H54 (cell line): ENCODE measurements at regions not wholly inside any gene's neighbourhood (a gene's known extent, or its start where the extent isn't known, plus 50 kb on each side); places are given as distances from the start of the nearest gene placed in this dataset.
A peak's percentile ranks its signal among the peaks of the same experiment; 100 is the strongest.

Experiments used
- DNase-seq: peaks from one replicate; pipeline ENCODE4 v3.0.0; 2011; ENCODE audit warnings: low spot score, mixed read lengths; ENCODE audit not compliant: insufficient read length
- FAIRE-seq: peaks from 3 replicates; lab custom pipeline; 2011; peaks lifted over from hg19 to GRCh38; lab: Jason Lieb, UNC
- POLR2A ChIP-seq: IDR thresholded peaks from 2 replicates; pipeline ENCODE4 v1.6.1; 2011; ENCODE audit warnings: low read depth, mild to moderate bottlenecking, low read length

DNA sequence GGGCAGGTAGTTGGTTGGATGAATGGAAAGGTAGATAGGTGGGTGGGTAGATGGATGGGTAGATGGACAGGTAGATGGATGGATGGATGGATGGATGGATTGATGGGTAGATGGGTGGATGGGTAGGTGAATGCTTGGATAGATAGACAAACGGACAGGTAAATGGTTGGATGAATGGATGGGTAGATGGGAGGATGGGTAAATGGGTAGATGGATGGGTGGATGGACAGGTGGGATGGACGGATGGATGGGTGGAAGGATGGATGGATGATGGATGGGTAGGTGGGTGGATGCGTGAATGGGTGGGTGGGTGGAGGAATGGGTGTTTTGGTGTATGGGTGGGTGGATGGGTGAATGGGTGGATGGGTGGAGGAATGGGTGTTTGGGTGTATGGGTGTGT is 50.1 kb upstream of the ASAP2 start:
- no peak for TF ChIP-seq POLR2A
- DNase-seq (no peak), FAIRE-seq (no peak)

DNA sequence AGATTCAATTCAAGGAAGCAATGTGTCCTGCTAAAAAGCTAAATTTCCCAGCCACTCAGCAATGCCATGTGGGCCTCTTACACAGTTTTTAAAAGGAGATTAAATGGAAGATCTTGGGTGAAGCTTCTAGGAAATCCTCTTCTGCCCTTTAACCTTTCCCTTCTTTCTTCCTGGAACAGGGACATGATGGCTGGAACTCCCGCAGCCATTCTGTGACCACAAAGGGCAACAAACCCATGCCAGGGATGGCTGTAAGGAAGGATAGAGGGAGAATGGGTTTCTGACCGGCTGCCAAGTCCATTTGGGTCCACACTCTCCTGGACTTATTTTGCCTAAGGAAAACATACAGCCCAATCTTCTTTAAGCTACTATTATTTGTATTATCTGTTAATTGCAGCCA is 52.6 kb upstream of the ASAP2 start:
- no peak for FAIRE-seq
- TF ChIP-seq POLR2A, result no peak
- no peak for DNase-seq

DNA sequence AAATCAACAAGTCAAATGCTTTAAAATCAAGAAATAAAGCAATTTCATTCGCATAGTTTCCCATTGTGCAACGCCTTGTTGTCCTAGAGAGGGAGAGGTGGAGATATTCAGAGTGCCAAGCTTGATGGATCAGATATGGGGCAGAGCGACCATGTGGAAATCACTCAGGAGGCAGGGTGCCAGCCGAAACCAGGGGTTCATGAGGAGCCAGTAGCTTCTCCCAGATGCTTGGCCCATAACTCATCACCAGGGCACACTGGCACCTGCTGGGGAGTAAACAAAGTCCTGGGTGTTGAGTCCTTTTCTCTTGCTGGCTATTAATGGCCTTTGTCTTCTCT is 53.0 kb upstream of the ASAP2 start:
- TF ChIP-seq POLR2A, result no peak
- no peak for FAIRE-seq
- DNase-seq, result no peak

DNA sequence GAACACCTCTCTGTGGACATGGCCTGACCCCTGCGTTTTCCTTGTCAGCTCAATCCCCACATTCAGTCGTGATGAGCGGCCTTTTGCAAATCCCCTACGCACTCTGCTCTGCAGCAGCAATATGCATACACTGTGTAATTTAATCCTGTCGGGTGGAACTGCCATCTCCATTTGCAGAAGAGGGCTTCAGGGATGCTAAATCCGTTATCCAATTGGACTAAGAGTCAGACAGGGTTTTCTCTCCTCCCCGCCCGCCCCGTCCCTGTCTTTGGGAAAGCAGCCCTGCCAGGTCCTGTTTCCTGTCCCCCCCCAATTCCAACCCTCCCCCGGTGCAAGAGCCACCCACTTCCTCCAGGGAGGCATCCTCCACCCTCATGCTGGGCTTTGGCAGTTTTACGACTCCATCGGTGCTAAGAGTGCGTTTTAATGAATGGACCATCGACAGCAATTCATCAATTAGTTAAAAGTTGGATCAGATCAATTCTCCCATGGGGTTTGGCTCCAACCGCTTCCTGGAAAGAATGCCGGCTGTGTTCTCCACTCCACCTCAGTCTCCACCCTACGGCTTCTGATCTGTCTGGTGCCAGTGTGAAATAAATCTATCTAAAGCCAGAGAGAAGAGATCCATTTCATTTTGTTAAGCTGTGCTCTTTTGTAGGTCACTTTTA is 53.5 kb upstream of the ASAP2 start:
- DNase-seq (no peak), FAIRE-seq (no peak)
- TF ChIP-seq POLR2A, result no peak

DNA sequence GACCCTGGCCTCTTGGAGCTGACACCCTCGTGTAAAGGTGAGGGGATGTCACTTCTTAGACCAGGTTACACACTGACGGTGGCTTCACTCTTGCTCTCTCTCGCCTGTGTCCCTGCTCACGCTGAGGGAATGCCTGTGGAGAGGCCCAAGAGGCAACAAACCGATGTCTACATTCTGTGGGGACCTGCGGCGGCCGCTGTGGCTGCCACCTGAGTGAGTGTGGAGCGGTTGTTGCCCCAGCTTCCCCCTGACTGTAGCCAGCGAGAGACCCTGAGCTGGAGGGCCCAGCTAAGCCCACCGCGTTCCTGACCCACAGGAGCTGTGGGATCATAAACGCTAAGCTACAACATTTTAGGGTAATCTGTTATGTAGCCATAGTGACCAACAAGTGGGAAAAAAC is 55.7 kb upstream of the ASAP2 start:
- DNase-seq (no peak), FAIRE-seq (no peak)
- TF ChIP-seq POLR2A, result no peak

DNA sequence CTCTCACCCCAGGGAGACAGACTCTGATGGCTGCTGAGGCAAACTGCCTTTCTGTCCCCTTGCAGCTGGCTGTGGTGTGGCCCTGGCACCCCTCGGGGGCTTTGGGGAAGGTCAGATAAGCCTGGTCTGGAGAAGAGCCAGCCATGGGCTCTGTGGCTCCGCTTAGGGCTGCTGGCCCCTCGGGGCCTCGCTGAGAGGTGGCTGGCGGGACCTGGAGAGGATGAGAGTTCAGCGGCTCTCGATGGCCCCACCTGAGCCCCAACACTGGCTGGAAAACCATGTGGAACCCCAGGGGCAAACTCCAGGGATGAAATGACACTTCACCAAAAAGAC is 56.1 kb upstream of the ASAP2 start:
- FAIRE-seq, result no peak
- no peak for TF ChIP-seq POLR2A

DNA sequence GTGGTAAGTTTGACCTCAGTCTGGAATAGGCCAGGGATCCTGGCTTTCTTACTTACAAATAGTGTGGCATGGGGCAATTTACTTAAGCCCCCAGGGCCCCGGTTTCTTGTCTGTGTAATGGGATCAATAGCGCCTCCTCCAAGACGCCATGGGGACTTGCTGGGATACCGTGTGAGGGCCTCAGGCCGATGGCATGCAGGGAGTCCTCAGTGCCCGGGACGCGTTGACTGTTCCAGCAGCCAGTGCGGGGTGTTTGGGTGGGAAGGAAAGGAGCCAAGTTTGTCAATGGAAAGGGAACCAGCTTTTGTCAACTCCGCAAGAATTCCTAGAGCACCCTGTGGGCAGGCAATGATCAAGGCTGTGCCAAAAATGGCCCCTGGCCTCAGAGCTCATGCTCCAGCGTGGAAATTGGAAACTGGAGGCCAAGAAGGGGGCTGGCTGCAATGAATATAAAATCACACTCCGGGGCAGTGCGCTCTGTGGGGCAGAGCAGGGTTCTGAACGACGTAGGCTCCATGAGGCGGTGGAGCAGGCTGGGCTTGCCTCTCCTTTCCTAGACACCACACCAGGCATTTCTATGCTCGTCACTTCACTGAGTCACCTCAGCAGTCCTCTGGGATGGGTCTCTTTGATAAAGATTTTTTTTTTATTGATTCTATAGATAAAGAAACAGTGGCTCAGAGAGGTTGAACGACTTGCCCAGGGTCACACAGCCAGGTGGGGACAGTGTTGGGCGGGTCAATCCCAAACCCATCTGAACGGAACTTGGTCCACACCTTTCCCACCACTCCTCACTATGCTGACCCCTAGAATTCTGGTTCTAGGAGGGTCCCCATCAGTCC is 56.7 kb upstream of the ASAP2 start:
- DNase-seq (no peak), FAIRE-seq (no peak)
- TF ChIP-seq POLR2A, result no peak

More for the DNA sequence above, 56.1 kb upstream of the ASAP2 start:
- no peak for DNase-seq

DNA sequence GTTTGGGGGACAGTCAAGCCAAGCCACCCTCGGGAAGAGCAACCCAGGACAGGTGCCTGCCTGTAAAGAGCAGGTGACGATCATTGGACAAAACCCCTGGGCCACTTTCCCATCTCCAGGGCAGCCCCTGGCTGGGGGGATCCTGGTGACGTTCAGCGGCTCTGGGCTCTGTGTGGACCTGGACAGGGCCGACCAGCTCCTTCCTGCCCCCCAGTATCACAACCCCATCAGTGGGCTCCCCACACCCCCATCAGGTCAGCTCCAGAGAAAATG is 57.3 kb upstream of the ASAP2 start:
- DNase-seq (no peak), FAIRE-seq (no peak)
- TF ChIP-seq POLR2A, result no peak

DNA sequence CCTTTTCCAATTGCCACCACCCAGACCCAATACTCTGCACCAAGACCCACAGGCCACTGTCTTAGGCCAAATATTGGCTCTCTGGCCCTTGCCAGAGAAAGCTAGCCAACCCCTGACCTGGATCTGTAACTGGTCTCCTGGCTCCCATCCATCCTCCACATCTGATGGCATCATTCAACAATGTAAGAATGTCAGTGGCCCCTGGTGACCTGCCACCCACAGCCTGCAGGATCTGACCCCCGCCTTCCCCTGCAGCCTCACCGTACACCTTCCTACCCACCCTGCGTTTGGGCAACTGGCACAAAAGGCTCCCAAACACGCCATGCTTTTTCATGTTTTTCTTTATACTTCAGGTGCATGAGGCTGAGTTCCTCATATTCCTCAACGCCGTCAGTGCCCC is 60.0 kb upstream of the ASAP2 start:
- FAIRE-seq (no peak), DNase-seq (no peak)
- no peak for TF ChIP-seq POLR2A

DNA sequence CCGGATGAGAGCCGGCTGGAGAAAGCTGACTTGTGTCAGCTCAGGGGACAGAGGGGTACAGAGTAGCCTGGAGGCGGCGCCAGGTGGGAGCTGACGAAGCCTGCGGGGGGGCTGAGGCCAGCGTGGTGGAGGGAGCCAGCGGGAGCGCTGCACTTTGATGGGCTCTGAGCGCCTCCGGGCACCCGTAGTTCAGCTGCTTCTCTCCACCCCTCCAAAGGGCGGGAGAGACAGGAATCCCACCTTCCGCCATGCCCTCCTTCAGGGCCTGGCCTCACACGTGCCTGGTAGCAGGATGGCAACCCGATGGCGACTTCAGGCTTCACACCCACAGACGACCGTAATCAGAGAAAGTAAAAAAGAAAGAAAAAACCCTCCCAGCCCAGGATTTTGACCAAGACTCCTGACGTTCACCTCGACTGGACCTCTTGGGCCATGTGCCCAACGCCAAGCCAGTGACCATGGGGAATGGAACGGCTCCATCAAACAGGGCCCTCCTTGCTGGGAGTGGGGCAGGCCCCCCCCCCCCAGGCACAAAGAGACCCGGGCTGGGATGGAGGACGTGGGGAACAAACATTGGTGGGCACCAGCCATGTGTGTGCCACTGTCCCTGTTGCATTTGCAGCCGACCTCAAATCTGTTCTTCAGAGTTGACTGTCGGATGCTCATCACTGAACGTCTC is 60.7 kb upstream of the ASAP2 start:
- DNase-seq, result no peak
- no peak for TF ChIP-seq POLR2A
- FAIRE-seq, result no peak

DNA sequence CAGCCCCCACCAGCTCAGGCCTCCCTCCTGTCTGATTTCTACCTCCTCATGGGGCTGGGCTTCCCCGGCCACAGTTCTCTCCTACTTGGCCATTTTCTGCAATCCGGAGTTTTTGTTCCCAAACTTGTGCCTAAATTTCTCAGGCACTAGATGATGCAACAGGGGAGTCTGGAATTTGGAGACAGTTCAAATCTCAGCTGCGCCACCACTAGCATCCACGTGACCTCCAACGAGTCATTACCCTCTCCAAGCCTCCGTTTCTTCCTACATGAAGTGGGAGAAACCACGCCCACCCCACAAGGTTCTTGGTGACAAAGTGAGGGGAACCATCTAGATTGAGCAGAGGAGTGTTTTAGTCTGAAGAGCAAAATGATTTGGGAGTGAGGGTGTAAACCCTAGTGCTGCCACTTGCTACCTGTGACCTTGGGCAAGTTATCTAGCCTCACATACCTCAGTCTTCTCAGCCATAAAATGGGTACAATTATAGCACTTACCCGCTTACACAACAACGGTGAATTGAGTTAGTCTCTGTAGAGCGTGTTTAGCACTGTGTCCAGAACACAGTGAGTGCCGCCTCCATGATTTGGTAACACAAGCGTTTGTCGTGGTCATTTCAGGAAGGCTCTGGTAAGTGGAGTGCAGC is 61.4 kb upstream of the ASAP2 start:
- FAIRE-seq, result no peak
- no peak for TF ChIP-seq POLR2A
- peak; percentile 51 for DNase-seq

DNA sequence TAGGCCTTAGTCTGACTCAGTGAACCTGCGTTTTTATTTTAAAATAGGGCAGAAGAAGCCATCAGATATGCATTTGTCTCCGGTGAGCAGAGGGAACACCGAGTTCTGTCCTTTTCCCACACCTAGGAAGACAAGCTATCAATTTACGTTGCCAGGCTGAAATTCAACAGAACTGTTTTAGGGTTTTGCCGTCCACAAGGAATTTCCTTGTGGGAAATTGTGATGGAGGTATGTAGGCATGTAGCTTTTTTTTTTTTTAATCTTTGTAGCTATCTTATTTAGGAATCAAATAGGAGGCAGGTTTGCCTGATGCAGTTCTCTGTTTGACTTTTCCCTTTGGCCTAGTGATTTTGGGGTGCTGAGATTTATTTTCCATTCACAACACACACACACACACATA is 62.0 kb upstream of the ASAP2 start:
- no peak for FAIRE-seq
- no peak for TF ChIP-seq POLR2A
- no peak for DNase-seq

DNA sequence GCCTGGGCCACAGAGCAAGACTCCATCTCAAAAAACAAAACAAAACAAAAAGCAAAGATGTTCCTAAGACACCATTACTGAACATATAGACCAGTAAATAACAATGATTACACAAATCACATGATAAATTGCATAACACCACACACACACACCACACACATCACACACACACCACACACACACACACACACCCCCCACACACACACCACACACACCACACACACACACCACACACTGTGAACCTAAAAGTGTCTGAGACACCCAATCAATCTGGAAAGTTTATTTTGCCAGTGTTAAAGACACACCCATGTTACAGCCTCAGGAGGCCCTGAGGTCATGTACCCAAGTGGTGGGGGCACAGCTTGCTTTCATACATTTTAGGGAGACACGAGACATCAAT is 62.6 kb upstream of the ASAP2 start:
- DNase-seq (no peak), FAIRE-seq (no peak)
- TF ChIP-seq POLR2A, result no peak

DNA sequence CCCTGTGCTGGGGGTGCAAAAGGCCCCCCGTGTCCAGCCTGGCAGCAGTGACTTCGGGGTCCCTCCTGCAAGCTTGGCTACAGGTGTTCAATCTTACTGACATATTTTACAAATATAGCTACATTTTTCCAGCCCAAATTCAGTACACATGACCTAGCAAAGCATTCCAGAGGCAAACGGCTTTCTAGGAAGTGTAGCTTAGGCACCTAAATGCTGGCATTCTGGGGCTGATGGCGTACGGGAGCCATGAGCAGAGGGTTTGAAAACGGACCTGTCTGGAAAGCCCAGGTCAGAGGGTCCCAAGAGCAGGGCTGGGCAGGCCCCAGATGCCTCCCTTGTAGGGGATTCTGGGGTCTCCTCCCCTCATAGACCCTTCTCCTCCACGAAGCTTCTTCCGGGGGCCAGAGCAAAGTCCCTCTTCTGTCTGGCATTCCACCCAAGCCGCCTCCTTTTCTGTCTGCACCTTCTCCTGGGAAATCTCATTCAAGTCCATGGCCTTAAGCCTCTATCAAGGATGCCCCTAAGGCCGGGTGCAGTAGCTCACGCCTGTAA is 63.3 kb upstream of the ASAP2 start:
- no peak for FAIRE-seq

More for the DNA sequence above, 63.3 kb upstream of the ASAP2 start:
- DNase-seq, result no peak
- TF ChIP-seq POLR2A, result no peak
